Cardiac fibroblast (primary cell): ENCODE measurements at regions not wholly inside any gene's neighbourhood (a gene's known extent, or its start where the extent isn't known, plus 50 kb on each side); places are given as distances from the start of the nearest gene placed in this dataset.
"Not testable (repeated sequence)": the region's sequence is repeated elsewhere in the genome, so short reads cannot be mapped to it uniquely, and the experiment has no call there.

Experiments
- DNase-seq, 2 donors: peaks; one replicate each; pipeline versions ENCODE4 v3.0.0 to v3.0.0-alpha.2; 2010; ENCODE audit warnings: low read depth in 2 of 2
- H3K4me3 ChIP-seq, 2 donors: replicated peaks in 1 of 2; 1 replicate in 1 of 2; 2 replicates in 1 of 2; pipeline ENCODE4 v1.5.1; 2011; ENCODE audit warnings: low read depth in 2 of 2, low read length in 2 of 2, mild to moderate bottlenecking in 2 of 2, moderate library complexity in 1 of 2

DNA sequence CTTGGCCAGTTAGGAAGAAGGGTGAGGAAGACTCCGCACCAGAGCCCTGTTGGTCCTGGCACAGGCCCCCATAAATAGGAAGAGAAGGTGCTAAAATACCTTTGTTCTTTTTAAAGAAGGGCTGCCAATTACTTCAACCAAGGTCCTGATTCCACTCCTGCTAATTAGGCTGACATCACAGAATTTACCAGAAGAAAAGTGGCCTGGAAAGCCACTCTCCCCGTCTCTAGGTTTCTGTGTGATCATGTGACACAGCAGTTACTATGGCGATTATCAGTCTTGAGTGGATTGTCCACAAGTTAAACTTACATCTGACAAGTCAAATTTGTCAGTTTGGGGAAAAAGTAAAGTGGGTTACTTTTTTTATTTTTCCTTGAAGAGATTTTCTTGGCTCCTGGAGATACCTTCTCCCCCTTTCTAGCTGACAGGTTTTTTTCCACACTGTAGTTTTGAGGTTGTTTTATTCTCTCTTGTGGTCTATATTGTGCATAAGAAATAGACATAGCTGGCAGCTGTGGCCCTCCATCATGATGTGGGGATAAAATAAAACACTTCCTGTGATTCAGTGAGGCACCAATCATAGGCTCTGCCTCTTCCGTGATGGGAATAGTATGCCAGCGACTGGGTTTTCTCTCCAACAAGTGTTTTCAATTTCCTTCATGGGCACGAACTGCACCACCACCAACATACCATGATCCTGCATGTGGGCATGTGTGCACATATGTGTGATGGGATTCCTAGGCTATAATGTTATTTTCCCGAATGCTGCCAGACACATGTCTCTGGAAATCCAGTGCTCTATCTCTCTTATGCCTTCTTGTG is 181.9 kb downstream of the BCL2L11 start:
- not testable (repeated sequence) for DNase-seq, H3K4me3 ChIP-seq

DNA sequence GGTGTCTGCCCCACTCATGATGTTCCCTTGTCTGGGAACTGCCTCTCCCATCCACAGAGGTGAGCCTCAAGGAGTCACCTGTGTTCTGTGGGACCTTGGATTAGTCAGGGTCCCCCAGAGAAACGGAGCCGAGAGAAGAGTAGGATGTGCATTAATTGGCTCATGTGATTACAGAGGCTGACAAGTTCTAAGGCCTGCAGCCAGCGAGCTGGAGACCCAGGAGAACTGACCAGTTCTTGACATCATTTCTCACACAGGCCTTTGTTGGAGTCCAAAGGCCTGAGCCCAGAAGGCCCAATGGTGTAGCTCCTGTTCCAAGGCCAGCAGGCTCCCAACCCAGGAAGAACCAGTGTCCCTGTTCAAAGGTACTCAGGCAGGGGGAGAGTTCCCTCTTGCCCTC is 186.6 kb downstream of the BCL2L11 start:
- not testable (repeated sequence) for H3K4me3 ChIP-seq, DNase-seq

DNA sequence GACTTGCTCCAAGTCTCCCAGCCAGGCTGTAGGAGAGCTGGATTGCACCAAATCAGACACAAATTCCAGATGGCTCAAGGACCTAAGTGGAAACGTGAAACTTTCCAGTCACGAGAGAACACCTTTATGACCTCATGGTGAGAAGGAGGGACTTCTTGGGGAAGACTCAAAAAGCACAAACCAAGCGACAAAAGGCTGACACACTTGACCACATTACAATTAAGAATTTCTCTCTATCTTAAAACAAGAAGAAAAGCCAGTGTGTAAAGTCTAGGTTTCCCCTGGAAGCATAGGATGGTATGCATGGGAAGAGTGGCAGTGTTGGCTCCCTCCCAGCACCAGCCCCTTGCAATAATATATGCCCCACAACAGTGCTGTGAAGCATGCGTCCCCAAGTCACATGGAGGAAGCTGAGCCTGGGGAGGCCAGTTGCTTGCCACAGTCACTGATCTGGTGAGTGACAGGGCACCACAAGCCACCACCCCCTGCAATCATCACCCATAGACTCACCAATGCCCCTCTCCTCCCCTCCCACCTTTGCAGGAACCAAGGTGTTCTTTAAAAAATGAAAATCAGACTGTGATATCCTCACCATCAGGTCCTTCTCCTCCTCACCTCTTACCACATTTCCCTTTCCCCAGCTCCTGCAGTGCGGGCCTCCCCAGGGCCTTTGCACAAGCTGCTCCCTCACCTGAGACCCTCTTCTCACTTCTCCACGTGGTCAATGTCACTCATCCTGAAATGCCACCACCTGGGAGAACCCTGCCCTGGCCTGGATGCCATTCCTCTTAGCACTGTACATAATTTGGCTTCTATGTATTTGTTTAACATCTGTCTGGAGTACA is 188.7 kb downstream of the BCL2L11 start:
- H3K4me3 ChIP-seq, DNase-seq: not testable (repeated sequence)

GRCh38 chr2:111310395-111310794 is 189.7 kb downstream of the BCL2L11 start:
- DNase-seq, H3K4me3 ChIP-seq: not testable (repeated sequence)

DNA sequence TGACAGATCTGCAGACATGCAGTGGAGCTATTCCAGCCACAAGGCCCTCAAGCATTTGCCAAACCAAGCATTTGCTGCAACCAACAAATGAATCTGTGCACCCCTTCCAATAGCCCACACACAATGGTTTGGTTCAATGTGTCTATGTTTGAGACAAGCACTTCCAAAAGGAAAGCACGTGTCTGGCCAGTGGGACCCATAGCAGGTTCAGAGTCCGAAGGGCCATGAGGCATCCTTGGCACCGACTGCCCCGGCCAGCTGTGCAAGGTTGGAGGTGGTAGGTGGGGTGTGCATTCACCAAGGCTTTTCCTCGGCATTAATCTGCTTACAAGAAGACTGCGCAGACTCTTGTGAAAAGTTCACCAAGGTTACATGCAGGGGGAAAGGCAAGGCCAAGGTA is 190.9 kb downstream of the BCL2L11 start:
- not testable (repeated sequence) for H3K4me3 ChIP-seq, DNase-seq

DNA sequence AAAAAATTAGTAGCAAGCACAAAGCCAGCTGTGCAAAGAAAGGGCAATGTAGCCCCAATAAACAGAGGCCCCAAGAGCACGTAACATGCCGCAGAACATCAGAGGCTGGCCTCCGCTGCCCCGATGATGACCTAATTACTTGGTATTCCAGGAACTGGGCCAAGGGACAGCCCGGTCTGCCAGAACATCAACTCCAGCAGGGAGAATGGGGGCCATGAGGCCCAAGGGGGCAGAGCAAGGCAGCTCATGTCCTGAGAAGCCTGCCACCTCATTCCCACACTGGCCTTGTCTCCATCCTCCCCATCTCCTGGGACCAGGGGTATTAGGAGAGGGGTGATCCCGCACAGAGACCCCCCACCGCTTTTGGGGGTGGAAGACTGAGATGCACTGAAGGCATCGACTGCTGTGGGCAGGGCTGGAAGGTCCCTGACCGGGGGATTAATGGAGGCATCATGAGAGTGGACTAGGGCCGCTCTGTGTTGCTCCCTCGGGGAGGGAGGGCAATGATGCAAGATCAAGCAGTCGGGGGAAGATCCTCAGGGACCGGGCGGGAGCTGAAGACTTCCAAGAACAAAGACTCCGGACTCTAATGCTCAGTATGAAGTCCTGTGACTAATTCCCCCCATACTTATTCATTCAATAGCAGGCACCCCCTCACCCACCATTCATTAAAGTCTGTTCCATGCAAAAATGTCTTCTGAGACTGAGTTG is 192.3 kb downstream of the BCL2L11 start:
- not testable (repeated sequence) for H3K4me3 ChIP-seq
- peak; percentile 82 to 85 for DNase-seq

- peak in 1 of 2 donors; percentile 5 for DNase-seq
- not testable (repeated sequence) for H3K4me3 ChIP-seq
Observed at GRCh38 chr2:111313711-111314110, 193.0 kb downstream of the BCL2L11 start.

GRCh38 chr2:111315188-111315917 is 194.6 kb downstream of the BCL2L11 start:
- not testable (repeated sequence) for DNase-seq, H3K4me3 ChIP-seq

DNA sequence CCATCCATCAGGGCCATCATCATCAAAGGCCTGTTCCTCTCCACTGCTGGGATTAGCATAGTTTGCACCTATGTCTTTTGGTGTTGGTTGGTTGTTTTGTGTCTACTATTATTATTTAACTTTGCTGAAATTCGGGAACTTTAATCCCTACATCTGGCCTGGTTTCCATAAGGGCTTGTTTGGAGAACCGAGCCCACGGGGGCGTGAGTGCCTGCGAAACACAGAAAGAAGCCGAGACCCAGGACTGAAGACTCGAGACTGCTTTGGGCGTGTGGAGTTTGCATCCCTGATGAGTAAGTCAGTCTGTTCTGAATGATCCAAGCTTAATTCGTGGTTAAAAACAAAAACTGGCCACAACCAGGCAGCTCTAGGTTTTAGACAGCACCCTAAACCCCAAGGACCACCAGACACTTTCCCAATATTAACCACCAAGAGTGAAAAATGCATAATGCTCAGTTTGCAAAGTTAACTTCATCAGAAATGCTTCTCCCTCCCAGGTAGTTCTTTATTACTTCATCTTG is 195.6 kb downstream of the BCL2L11 start:
- H3K4me3 ChIP-seq, DNase-seq: not testable (repeated sequence)

DNA sequence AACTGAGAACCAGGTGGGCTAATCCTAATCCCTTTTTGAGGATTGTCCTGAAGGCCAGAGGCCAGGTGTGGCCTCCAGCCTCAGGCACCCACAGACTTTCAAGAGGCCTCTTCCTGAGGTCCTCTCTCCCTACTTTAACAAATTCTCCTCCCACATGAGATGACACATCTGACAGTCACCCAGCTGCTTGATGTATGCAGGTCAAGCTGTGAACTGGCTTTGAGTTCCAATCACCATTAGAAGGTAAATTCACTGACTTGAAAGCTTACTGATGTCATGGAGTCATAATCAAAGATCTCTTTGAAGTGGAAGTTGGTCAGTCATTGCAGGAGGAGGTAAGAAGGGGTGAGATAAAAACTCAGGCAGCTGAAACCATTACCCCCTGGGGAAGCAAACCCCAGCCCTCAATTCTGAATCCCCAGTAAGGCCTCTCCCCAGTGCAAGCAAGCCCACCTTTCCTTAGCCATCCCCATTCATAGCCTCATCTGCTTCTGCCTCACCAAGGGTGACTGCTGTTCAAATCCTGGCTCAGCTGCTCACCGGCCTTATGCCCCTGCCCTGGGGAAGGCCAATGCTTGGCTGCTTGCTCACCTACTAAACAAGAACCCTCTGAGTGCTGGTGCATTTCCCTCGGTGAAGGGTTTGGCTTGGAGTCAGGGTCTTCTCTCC is 196.3 kb downstream of the BCL2L11 start:
- DNase-seq, H3K4me3 ChIP-seq: not testable (repeated sequence)

- not testable (repeated sequence) for DNase-seq, H3K4me3 ChIP-seq
Observed at GRCh38 chr2:111319552-111319951, 198.8 kb downstream of the BCL2L11 start.

GRCh38 chr2:111320264-111320663 is 199.6 kb downstream of the BCL2L11 start:
- H3K4me3 ChIP-seq, DNase-seq: not testable (repeated sequence)

- DNase-seq, result peak; percentile 55 to 85
- H3K4me3 ChIP-seq, result not testable (repeated sequence)
Observed at GRCh38 chr2:111320965-111321364, 200.3 kb downstream of the BCL2L11 start.

DNA sequence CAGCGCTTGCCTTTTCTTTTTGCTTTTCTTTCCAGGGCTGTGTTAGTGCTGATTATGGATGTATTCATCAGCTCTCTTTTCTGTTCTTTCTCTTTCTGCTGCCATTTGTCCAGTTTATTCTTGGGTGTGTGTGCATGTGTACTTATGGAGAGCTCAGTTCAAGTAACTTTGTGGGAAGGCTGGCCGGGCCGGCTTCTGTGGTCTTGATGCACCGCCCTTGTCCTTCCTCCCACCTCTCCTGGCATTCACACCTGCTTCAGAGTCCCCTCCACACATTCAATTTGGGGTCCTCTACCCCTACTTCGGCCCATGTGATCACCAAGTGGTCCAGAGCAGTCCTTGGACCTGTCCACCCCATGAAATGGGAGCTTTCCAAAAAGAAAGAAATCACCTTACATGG is 202.7 kb downstream of the BCL2L11 start:
- not testable (repeated sequence) for DNase-seq, H3K4me3 ChIP-seq

GRCh38 chr2:111327726-111328125 is 207.0 kb downstream of the BCL2L11 start:
- not testable (repeated sequence) for H3K4me3 ChIP-seq, DNase-seq

DNA sequence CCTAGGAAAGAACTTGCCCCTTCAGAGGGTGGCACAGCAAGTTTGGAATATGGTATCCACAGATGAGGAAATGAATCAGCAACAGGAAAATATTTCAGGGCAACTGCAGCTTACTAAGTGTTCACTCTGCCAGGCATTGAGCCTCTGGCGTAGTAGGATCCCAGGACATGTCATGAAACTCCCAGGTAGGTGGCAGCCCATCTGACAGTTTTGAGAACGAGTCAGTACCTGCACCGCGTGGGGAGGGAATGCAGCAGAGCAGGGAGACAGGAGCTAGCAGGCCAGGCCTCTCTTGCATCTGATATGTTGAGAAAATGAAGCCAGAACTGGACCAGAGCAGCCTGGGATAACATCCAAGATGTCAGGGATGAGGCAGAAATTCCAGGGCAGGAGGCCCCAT is 208.6 kb downstream of the BCL2L11 start:
- not testable (repeated sequence) for H3K4me3 ChIP-seq, DNase-seq

DNA sequence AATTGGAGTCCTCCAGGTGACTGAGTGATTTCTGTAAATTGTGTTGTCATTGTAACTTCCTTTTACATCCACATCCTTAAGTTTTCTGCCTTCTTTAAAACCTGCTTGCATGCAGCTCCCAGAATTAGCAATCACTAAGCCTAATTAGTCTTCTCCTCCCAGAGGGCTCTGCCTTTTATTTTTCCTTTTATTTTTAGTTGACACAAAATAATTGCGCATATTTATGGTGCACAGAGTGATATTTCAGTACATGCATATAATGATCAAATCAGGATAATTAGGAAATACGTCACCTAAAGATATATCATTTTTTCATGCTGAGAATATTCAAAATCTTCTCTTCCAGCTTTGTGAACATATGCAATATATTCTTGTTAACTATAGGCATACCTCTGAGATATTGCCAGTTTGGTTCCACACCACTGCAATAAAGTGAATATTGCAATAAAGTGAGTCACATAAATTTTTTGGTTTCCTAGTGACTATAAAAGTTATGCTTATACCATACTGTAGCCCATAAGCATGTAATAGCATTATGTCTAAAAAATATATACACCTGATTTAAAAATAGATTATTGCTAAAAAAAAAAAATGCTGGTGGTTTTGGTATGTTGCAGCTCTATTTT is 210.5 kb downstream of the BCL2L11 start:
- H3K4me3 ChIP-seq, result not testable (repeated sequence)

More for the DNA sequence above, 210.5 kb downstream of the BCL2L11 start:
- DNase-seq, result not testable (repeated sequence)
